Mesendoderm (in vitro differentiated cells): ENCODE measurements at regions not wholly inside any gene's neighbourhood (a gene's known extent, or its start where the extent isn't known, plus 50 kb on each side); places are given as distances from the start of the nearest gene placed in this dataset.

ENCODE experiments used
- DNase-seq: peaks from one replicate; pipeline ENCODE4 v3.0.0; 2013
- H2AK5ac ChIP-seq: 2 replicates; pipeline ENCODE4 v1.6.1; 2013; ENCODE audit warnings: low read length, inconsistent platforms
- H2BK120ac ChIP-seq: 2 replicates; pipeline ENCODE4 v1.6.1; 2013; ENCODE audit warnings: low read depth, mild to moderate bottlenecking, low read length, moderate library complexity, mixed read lengths
- H2BK15ac ChIP-seq: replicated peaks from 2 replicates; pipeline ENCODE4 v1.6.1; 2013; ENCODE audit warnings: low read depth, mild to moderate bottlenecking, moderate library complexity
- H2BK5ac ChIP-seq: 2 replicates; pipeline ENCODE4 v1.6.1; 2013; ENCODE audit warnings: low read length, inconsistent platforms
- H3K18ac ChIP-seq: 2 replicates; pipeline ENCODE4 v1.6.1; 2013; ENCODE audit warnings: mild to moderate bottlenecking, low read length, mixed read lengths
- H3K23ac ChIP-seq: one replicate; pipeline ENCODE4 v1.6.1; 2013; ENCODE audit warnings: low read length
- H3K27ac ChIP-seq: 2 replicates; pipeline ENCODE4 v1.5.1; 2013; ENCODE audit warnings: low read depth, mild to moderate bottlenecking, inconsistent platforms, low read length, moderate library complexity
- H3K27me3 ChIP-seq: 2 replicates; pipeline ENCODE4 v1.6.1; 2013; ENCODE audit warnings: low read length, control low read depth, mild to moderate bottlenecking, inconsistent platforms; ENCODE audit not compliant: insufficient read depth, poor library complexity
- H3K36me3 ChIP-seq: 2 replicates; pipeline ENCODE4 v1.6.1; 2013; ENCODE audit warnings: low read length, inconsistent platforms; ENCODE audit not compliant: control insufficient read depth, insufficient read depth
- H3K4ac ChIP-seq: one replicate; pipeline ENCODE4 v1.6.1; 2013; ENCODE audit warnings: low read depth, mild to moderate bottlenecking, low read length, moderate library complexity
- H3K4me1 ChIP-seq: 2 replicates; pipeline ENCODE4 v1.6.1; 2013; ENCODE audit warnings: low read depth, low read length, inconsistent platforms; ENCODE audit not compliant: control insufficient read depth
- H3K4me2 ChIP-seq: 2 replicates; pipeline ENCODE4 v1.6.1; 2013; ENCODE audit warnings: low read length
- H3K4me3 ChIP-seq: 2 replicates; pipeline ENCODE4 v1.5.1; 2013; ENCODE audit warnings: mild to moderate bottlenecking, low read length
- H3K56ac ChIP-seq: one replicate; pipeline ENCODE4 v1.6.1; 2013; ENCODE audit warnings: low read length
- H3K79me1 ChIP-seq: 2 replicates; pipeline ENCODE4 v1.6.1; 2013; ENCODE audit warnings: low read length, inconsistent platforms
- H3K79me2 ChIP-seq: 2 replicates; pipeline ENCODE4 v1.6.1; 2013; ENCODE audit warnings: mild to moderate bottlenecking, low read length; ENCODE audit not compliant: control insufficient read depth, insufficient read depth
- H3K9ac ChIP-seq: 2 replicates; pipeline ENCODE4 v1.6.1; 2013; ENCODE audit warnings: low read length, inconsistent platforms
- H4K5ac ChIP-seq: one replicate; pipeline ENCODE4 v1.6.1; 2013; ENCODE audit warnings: low read length
- H4K8ac ChIP-seq: one replicate; pipeline ENCODE4 v1.6.1; 2013; ENCODE audit warnings: low read depth, mild to moderate bottlenecking, control low read depth, low read length, moderate library complexity
- WGBS: extraction: QIAGEN DNeasy Blood & Tissue Kit; methylation state at CpG from one replicate; pipeline ENCODE4 v1.1.7; 2013; ENCODE audit warnings: low lambda C conversion rate, missing lambda C conversion rate; ENCODE audit not compliant: insufficient coverage; ENCODE audit errors: extremely low coverage; 5-methylcytosine and 5-hydroxymethylcytosine counted together

GRCh38 chr6:3625980-3626563 is 125.4 kb downstream of the PXDC1 start:
- H3K36me3 ChIP-seq, result no peaks in the 10 kb centered on the region
- H2BK15ac ChIP-seq, result no peak overlapping the region
- no peaks in the 10 kb centered on the region for H3K27me3 ChIP-seq
- no peak overlapping the region for H3K4ac ChIP-seq
- H3K9ac ChIP-seq, result no peak overlapping the region
- no peak overlapping the region for H3K4me2 ChIP-seq
- H2BK5ac ChIP-seq, result no peak overlapping the region
- H3K23ac ChIP-seq, result no peak overlapping the region
- no peak for DNase-seq
- H2AK5ac ChIP-seq, result no peak overlapping the region
- no peak overlapping the region for H2BK120ac ChIP-seq
- H3K56ac ChIP-seq, result no peak overlapping the region
- no peaks in the 10 kb centered on the region for H3K4me1 ChIP-seq
- H4K8ac ChIP-seq, result no peak overlapping the region
- no peak overlapping the region for H3K27ac ChIP-seq
- no peaks in the 10 kb centered on the region for H3K79me1 ChIP-seq
- H3K79me2 ChIP-seq, result no peaks in the 10 kb centered on the region
- H3K4me3 ChIP-seq, result no peak overlapping the region
- no peak overlapping the region for H3K18ac ChIP-seq
- no peak overlapping the region for H4K5ac ChIP-seq
- WGBS, result no CpG with 5 or more reads among the region's 14 CpGs

DNA sequence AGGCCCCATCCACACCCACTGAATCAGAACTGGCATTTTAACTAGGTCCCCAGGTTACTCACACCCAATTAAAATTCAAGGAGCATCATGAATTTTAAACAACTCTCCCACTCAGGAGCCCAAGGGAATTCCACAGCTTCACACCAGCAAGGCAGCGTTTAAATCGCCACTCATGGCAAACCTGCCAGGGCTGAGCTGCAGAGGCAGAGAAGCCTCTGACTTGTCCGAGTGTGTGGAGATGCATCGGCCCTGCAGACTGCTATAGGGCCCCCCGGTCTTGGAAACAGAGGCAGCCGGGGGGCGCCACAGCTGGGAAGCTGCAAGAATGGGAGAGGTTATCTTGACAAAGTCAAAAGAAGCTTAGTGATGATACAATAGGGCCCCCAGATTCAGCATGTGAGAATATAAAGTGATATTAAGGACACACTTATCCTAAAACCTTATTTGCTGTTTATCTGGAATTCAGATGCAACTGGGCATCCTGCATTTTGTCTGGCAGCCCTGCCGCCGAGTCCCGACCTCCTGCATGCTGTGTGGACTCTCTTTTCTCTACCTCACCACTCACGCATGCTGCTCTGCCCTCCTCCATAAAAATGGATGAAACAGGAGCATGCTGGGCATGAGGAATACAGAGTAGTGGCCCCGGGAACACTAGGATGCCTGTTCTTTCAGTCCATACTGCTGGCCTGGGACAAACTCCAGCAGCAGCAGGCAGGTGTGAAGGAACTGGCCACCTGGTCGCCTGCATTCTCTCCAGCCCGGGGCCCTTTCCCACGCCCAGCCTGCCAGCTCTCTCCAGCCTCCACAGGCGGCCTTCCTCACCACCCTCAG is 126.1 kb downstream of the PXDC1 start:
- no peak for DNase-seq
- Histone ChIP-seq H4K8ac (no peak overlapping the region), H2BK5ac (no peak overlapping the region), H3K4me1 (no peaks in the 10 kb centered on the region), H3K18ac (no peak overlapping the region), H4K5ac (no peak overlapping the region), H2BK120ac (no peak overlapping the region), H2BK15ac (no peak overlapping the region), H3K56ac (no peak overlapping the region), H3K4me2 (no peak overlapping the region), H3K4me3 (no peak overlapping the region), H3K36me3 (no peaks in the 10 kb centered on the region), H2AK5ac (no peak overlapping the region), H3K23ac (no peak overlapping the region), H3K27ac (no peak overlapping the region), H3K27me3 (no peaks in the 10 kb centered on the region), H3K79me1 (no peaks in the 10 kb centered on the region), H3K9ac (no peak overlapping the region), H3K79me2 (no peaks in the 10 kb centered on the region), H3K4ac (no peak overlapping the region)
- WGBS, result no CpG with 5 or more reads among the region's 16 CpGs

DNA sequence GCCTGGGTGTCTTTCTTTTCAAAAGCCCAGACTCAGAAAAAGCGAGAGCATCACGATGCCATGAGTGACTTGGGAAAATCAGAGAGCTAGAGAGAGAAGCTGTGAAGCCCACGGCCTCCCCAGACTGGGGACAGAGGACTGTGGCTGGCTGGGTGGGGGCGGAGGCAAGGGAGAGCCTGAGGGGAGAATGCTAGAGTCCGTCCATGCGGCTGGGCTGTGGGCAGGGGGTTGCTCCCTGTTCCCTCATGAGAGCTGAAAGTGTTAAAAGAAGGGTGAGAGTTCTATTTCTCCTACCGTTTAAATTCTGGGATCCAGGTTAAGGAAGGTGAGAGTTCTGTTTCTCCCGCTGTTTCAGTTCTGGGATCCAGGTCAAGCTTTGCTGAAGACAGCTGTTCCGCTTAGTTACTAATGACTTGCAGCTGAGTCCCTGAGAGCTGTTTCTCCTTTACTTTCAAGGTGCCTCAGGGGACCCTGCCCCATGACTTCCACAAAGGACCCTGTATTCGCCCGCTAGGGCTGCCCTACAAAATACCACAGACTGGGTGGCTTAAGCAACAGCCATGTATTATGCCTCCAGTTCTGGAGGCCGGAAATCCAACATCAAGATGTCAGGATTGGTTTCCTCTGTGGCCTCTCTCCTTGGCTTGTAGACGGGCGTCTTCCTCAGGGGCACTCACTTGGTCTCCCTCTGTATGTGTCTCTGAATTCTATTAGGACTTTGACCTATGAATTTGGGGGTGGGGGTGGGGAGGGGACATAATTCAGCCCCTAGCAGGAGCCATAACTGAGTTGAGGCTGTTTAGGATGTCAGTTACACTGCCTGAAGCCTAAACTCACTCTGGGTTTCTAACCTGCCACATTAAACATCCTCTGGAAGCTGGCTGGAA is 127.0 kb downstream of the PXDC1 start:
- Histone ChIP-seq H2AK5ac (no peak overlapping the region), H3K4me1 (no peaks in the 10 kb centered on the region), H3K23ac (no peak overlapping the region), H3K79me1 (no peaks in the 10 kb centered on the region), H2BK5ac (no peak overlapping the region), H3K27ac (no peak overlapping the region), H3K36me3 (no peaks in the 10 kb centered on the region), H3K4ac (no peak overlapping the region), H2BK15ac (no peak overlapping the region), H3K56ac (no peak overlapping the region), H3K4me3 (no peak overlapping the region), H3K18ac (no peak overlapping the region), H4K8ac (no peak overlapping the region), H3K79me2 (no peaks in the 10 kb centered on the region), H4K5ac (no peak overlapping the region), H2BK120ac (no peak overlapping the region), H3K27me3 (no peaks in the 10 kb centered on the region), H3K9ac (no peak overlapping the region), H3K4me2 (no peak overlapping the region)
- no CpG with 5 or more reads among the region's 14 CpGs for WGBS
- DNase-seq, result no peak

GRCh38 chr6:3623451-3624249 is 127.9 kb downstream of the PXDC1 start:
- Histone ChIP-seq H3K36me3 (no peaks in the 10 kb centered on the region), H2AK5ac (no peak overlapping the region), H3K4me1 (no peaks in the 10 kb centered on the region), H3K9ac (no peak overlapping the region), H3K4ac (no peak overlapping the region), H3K18ac (no peak overlapping the region), H2BK5ac (no peak overlapping the region), H3K79me2 (no peaks in the 10 kb centered on the region), H3K79me1 (no peaks in the 10 kb centered on the region), H2BK120ac (no peak overlapping the region), H3K27me3 (no peaks in the 10 kb centered on the region), H3K4me3 (no peak overlapping the region), H3K56ac (no peak overlapping the region), H4K5ac (no peak overlapping the region), H3K23ac (no peak overlapping the region), H3K27ac (no peak overlapping the region), H4K8ac (no peak overlapping the region), H2BK15ac (no peak overlapping the region), H3K4me2 (no peak overlapping the region)
- DNase-seq, result no peak
- no CpG with 5 or more reads among the region's 28 CpGs for WGBS

- H2BK120ac ChIP-seq, result no peak overlapping the region
- no CpG with 5 or more reads among the region's 5 CpGs for WGBS
Observed at GRCh38 chr6:3621411-3621810, 130.1 kb downstream of the PXDC1 start.

More at GRCh38 chr6:3621411-3621810, 130.1 kb downstream of the PXDC1 start:
- DNase-seq, result no peak
- H3K4me2 ChIP-seq, result no peak overlapping the region
- H2BK15ac ChIP-seq, result no peak overlapping the region
- H2AK5ac ChIP-seq, result no peak overlapping the region
- H3K4me3 ChIP-seq, result no peak overlapping the region
- no peak overlapping the region for H3K9ac ChIP-seq
- H3K79me2 ChIP-seq, result no peaks in the 10 kb centered on the region
- no peak overlapping the region for H3K23ac ChIP-seq
- no peak overlapping the region for H2BK5ac ChIP-seq
- H3K4ac ChIP-seq, result no peak overlapping the region
- no peaks in the 10 kb centered on the region for H3K27me3 ChIP-seq
- H3K27ac ChIP-seq, result no peak overlapping the region
- no peaks in the 10 kb centered on the region for H3K4me1 ChIP-seq
- H3K36me3 ChIP-seq, result no peaks in the 10 kb centered on the region
- no peaks in the 10 kb centered on the region for H3K79me1 ChIP-seq
- no peak overlapping the region for H3K18ac ChIP-seq
- H4K8ac ChIP-seq, result no peak overlapping the region
- no peak overlapping the region for H3K56ac ChIP-seq
- no peak overlapping the region for H4K5ac ChIP-seq
